ENCODE measurements at regions not wholly inside any gene's neighbourhood (a gene's known extent, or its start where the extent isn't known, plus 50 kb on each side); places are given as distances from the start of the nearest gene placed in this dataset.
"Not testable (repeated sequence)": the region's sequence is repeated elsewhere in the genome, so short reads cannot be mapped to it uniquely, and the experiment has no call there.

GRCh38 chr5:144055391-144055790 is 115.1 kb downstream of the YIPF5 start:
- WGBS (ENCODE audit: low lambda C conversion rate) = 25% methylated on average over 1 of the region's 6 CpGs
- DNase-seq (ENCODE audit: low spot score); intact Hi-C loops (cut with micrococcal nuclease; ENCODE audit: unreplicated experiment); in situ Hi-C loops (cut with HindIII; ENCODE audit: extremely low pct_ligation_motif_present, low pct_unique_long_range_greater_than_20kb); H3K36me3 ChIP-seq (replicated peaks in 1 of 2; ENCODE audit: control insufficient read depth in 1 of 2, insufficient read depth in 2 of 2, low read length in 2 of 2); H3K27ac ChIP-seq (ENCODE audit: extremely low read length, insufficient read depth, low read length); BruUV-seq (replicated peaks); FAIRE-seq; H2AFZ ChIP-seq (ENCODE audit: low read length); H3K9me3 ChIP-seq (ENCODE audit: low read length); H3K9ac ChIP-seq (ENCODE audit: insufficient read depth, low read depth, low read length); H3K27me3 ChIP-seq (ENCODE audit: control insufficient read depth in 1 of 2, insufficient read depth in 2 of 2, low read length in 2 of 2); ATAC-seq; H3K4me3 ChIP-seq (replicated peaks in 1 of 3; ENCODE audit: insufficient read depth in 1 of 3, low read depth in 2 of 3, low read length in 3 of 3); H3K79me2 ChIP-seq (ENCODE audit: insufficient read depth, low read length); CTCF ChIA-PET (ENCODE audit: low intra/inter-chr PET ratio, low total read pairs); H3K4me1 ChIP-seq (ENCODE audit: insufficient read depth, low read length); H4K20me1 ChIP-seq (ENCODE audit: insufficient read depth, low read length); H3K4me2 ChIP-seq (ENCODE audit: low read depth, low read length); POLR2A ChIA-PET: not testable (repeated sequence)

GRCh38 chr5:144060091-144060490 is 110.4 kb downstream of the YIPF5 start:
- H2AFZ ChIP-seq (ENCODE audit: low read length); H3K4me2 ChIP-seq (ENCODE audit: low read depth, low read length); H3K9me3 ChIP-seq (ENCODE audit: low read length); BruUV-seq (replicated peaks); H3K27me3 ChIP-seq (ENCODE audit: control insufficient read depth in 1 of 2, insufficient read depth in 2 of 2, low read length in 2 of 2); H3K4me1 ChIP-seq (ENCODE audit: insufficient read depth, low read length); FAIRE-seq; H3K4me3 ChIP-seq (replicated peaks in 1 of 3; ENCODE audit: insufficient read depth in 1 of 3, low read depth in 2 of 3, low read length in 3 of 3); H3K36me3 ChIP-seq (replicated peaks in 1 of 2; ENCODE audit: control insufficient read depth in 1 of 2, insufficient read depth in 2 of 2, low read length in 2 of 2); H4K20me1 ChIP-seq (ENCODE audit: insufficient read depth, low read length); intact Hi-C loops (cut with micrococcal nuclease; ENCODE audit: unreplicated experiment); in situ Hi-C loops (cut with HindIII; ENCODE audit: extremely low pct_ligation_motif_present, low pct_unique_long_range_greater_than_20kb); H3K27ac ChIP-seq (ENCODE audit: extremely low read length, insufficient read depth, low read length); H3K9ac ChIP-seq (ENCODE audit: insufficient read depth, low read depth, low read length); ATAC-seq; H3K79me2 ChIP-seq (ENCODE audit: insufficient read depth, low read length); CTCF ChIA-PET (ENCODE audit: low intra/inter-chr PET ratio, low total read pairs); DNase-seq (ENCODE audit: low spot score); POLR2A ChIA-PET: not testable (repeated sequence)
- 29% methylated on average over 2 of the region's 2 CpGs for whole genome bisulfite sequencing (ENCODE audit: low lambda C conversion rate)

- 14% methylated on average over 2 of the region's 2 CpGs for WGBS (ENCODE audit: low lambda C conversion rate)
- Histone ChIP-seq H3K9ac (ENCODE audit: insufficient read depth, low read depth, low read length) (no peak overlapping the region), H3K27me3 (ENCODE audit: control insufficient read depth in 1 of 2, insufficient read depth in 2 of 2, low read length in 2 of 2) (no peaks in the 10 kb centered on the region), H3K36me3 (replicated peaks in 1 of 2; ENCODE audit: control insufficient read depth in 1 of 2, insufficient read depth in 2 of 2, low read length in 2 of 2) (no peaks in the 10 kb centered on the region), H3K79me2 (ENCODE audit: insufficient read depth, low read length) (no peaks in the 10 kb centered on the region), H4K20me1 (ENCODE audit: insufficient read depth, low read length) (no peaks in the 10 kb centered on the region), H3K9me3 (ENCODE audit: low read length) (no peaks in the 10 kb centered on the region), H2AFZ (ENCODE audit: low read length) (no peak overlapping the region), H3K27ac (ENCODE audit: extremely low read length, insufficient read depth, low read length) (no peak overlapping the region), H3K4me2 (ENCODE audit: low read depth, low read length) (no peak overlapping the region), H3K4me3 (replicated peaks in 1 of 3; ENCODE audit: insufficient read depth in 1 of 3, low read depth in 2 of 3, low read length in 3 of 3) (no peak overlapping the region), H3K4me1 (ENCODE audit: insufficient read depth, low read length) (no peaks in the 10 kb centered on the region)
- no peak for TF ChIP-seq NPAS2 (CRISPR knock-in tag; IDR thresholded peaks at IDR 0.05; ENCODE audit: borderline replicate concordance)
- TF ChIP-seq MXD4 (CRISPR knock-in tag; IDR thresholded peaks at IDR 0.05) = no peak
- no peak for TF ChIP-seq ARNTL (CRISPR knock-in tag; IDR thresholded peaks at IDR 0.05)
- TF ChIP-seq ZNF124 (CRISPR knock-in tag; IDR thresholded peaks at IDR 0.05) = no peak
- no peak for TF ChIP-seq ATF5 (CRISPR knock-in tag; IDR thresholded peaks at IDR 0.05; ENCODE audit: low read depth)
- no peak for TF ChIP-seq NR3C1 (CRISPR knock-in tag; IDR thresholded peaks at IDR 0.05)
- TF ChIP-seq MYC (CRISPR knock-in tag; IDR thresholded peaks at IDR 0.05; ENCODE audit: borderline replicate concordance) = no peak
- in situ Hi-C loops (cut with HindIII; ENCODE audit: extremely low pct_ligation_motif_present, low pct_unique_long_range_greater_than_20kb) = no loop called here
- intact Hi-C loops (cut with micrococcal nuclease; ENCODE audit: unreplicated experiment) = no loop called here
- ChIA-PET CTCF (ENCODE audit: low intra/inter-chr PET ratio, low total read pairs) (no interaction called here), POLR2A (no interaction called here)
- DNase-seq (ENCODE audit: low spot score) (no peak), ATAC-seq (no peak), FAIRE-seq (no peak)
- BruUV-seq (replicated peaks) = no TSS peak
Measured at GRCh38 chr5:144060598-144060997, 109.9 kb downstream of the YIPF5 start.

Measured in HepG2 (cell line).